HepG2 (cell line): ENCODE measurements at regions not wholly inside any gene's neighbourhood (a gene's known extent, or its start where the extent isn't known, plus 50 kb on each side); places are given as distances from the start of the nearest gene placed in this dataset.

ENCODE experiments used
- ATAC-seq: fragments of 200-7000 bp; cut with Tn5 transposase; 3 replicates; pipeline ENCODE4 v1.9.1; 2020; ENCODE audit warnings: mild to moderate bottlenecking, moderate library complexity
- BruUV-seq: library from RNA; stranded (reverse); fragments of 400-500 nt; replicated peaks from 2 replicates; lab custom pipeline; 2021; lab: Mats Ljungman, UMichigan
- CTCF ChIA-PET: fragments of 300-600 bp; formaldehyde crosslinking; extraction: SDS; loops from one replicate; lab custom pipeline; 2021; ENCODE audit warnings: low total read pairs, inconsistent platforms, low intra/inter-chr PET ratio; lab: Yijun Ruan, JAX
- POLR2A ChIA-PET: fragments of 350-600 bp; sonication (Branson Sonifier 250); formaldehyde crosslinking; loops from one replicate; lab custom pipeline; 2020; ENCODE audit warnings: antibody characterized with exemption, inconsistent platforms; lab: Yijun Ruan, JAX
- DNase-seq: peaks from one replicate; pipeline ENCODE4 v3.0.0-alpha.2; 2015; ENCODE audit warnings: low spot score
- FAIRE-seq: peaks from 3 replicates; lab custom pipeline; 2011; peaks lifted over from hg19 to GRCh38; lab: Jason Lieb, UNC
- H2AFZ ChIP-seq: one replicate; pipeline ENCODE4 v1.6.1; 2011; ENCODE audit warnings: low read length, inconsistent platforms
- H3K27ac ChIP-seq: fragments of 300-600 bp; 3 replicates; pipeline ENCODE4 v1.8.0; 2011; ENCODE audit warnings: mixed run types, mild to moderate bottlenecking, mixed read lengths, low read length, inconsistent platforms; ENCODE audit not compliant: insufficient read depth; ENCODE audit errors: extremely low read length
- H3K27me3 ChIP-seq, 2 experiments: fragments of 200-600 bp in 1 of 2; 2 replicates in 1 of 2; 3 replicates in 1 of 2; pipeline versions ENCODE4 v1.6.0 to v1.8.0; 2011; ENCODE audit warnings: low read length in 2 of 2, mild to moderate bottlenecking in 2 of 2, moderate library complexity in 2 of 2, inconsistent platforms in 1 of 2; ENCODE audit not compliant: insufficient read depth in 2 of 2, control insufficient read depth in 1 of 2
- H3K36me3 ChIP-seq, 2 experiments: fragments of 200-600 bp in 1 of 2; replicated peaks in 1 of 2; 2 replicates in 1 of 2; 3 replicates in 1 of 2; pipeline versions ENCODE4 v1.5.1 to v1.8.0; 2011; ENCODE audit warnings: low read length in 2 of 2, inconsistent platforms in 1 of 2; ENCODE audit not compliant: insufficient read depth in 2 of 2, control insufficient read depth in 1 of 2
- H3K4me1 ChIP-seq: 2 replicates; pipeline ENCODE4 v1.5.1; 2012; ENCODE audit warnings: low read length, inconsistent platforms; ENCODE audit not compliant: insufficient read depth
- H3K4me2 ChIP-seq: 2 replicates; pipeline ENCODE4 v1.6.0; 2011; ENCODE audit warnings: low read depth, low read length, inconsistent platforms
- H3K4me3 ChIP-seq, 3 experiments: fragments of 200-600 bp in 1 of 3; sonication (generic), shearing (Covaris generic) in 1 of 3; replicated peaks in 1 of 3; 2 replicates each; pipeline ENCODE4 v1.5.1; 2011 to 2016; ENCODE audit warnings: low read length in 3 of 3, inconsistent platforms in 2 of 3, low read depth in 2 of 3, mild to moderate bottlenecking in 2 of 3, control low read depth in 1 of 3, mixed read lengths in 1 of 3; ENCODE audit not compliant: insufficient read depth in 1 of 3
- H3K79me2 ChIP-seq: one replicate; pipeline ENCODE4 v1.6.1; 2011; ENCODE audit warnings: low read length, inconsistent platforms; ENCODE audit not compliant: insufficient read depth
- H3K9ac ChIP-seq: 2 replicates; pipeline ENCODE4 v1.6.0; 2011; ENCODE audit warnings: mild to moderate bottlenecking, low read depth, low read length, inconsistent platforms; ENCODE audit not compliant: insufficient read depth
- H3K9me3 ChIP-seq: 2 replicates; pipeline ENCODE4 v1.5.1; 2012; ENCODE audit warnings: mild to moderate bottlenecking, low read length
- H4K20me1 ChIP-seq: 2 replicates; pipeline ENCODE4 v1.6.0; 2011; ENCODE audit warnings: inconsistent platforms, mild to moderate bottlenecking, low read length, moderate library complexity; ENCODE audit not compliant: insufficient read depth
- CC2D1A ChIP-seq: sonication (generic); formaldehyde crosslinking; IDR thresholded peaks from 2 replicates; pipeline ENCODE4 v1.8.1; 2023; ENCODE audit warnings: mild to moderate bottlenecking, missing genetic modification reagents
- HBP1 ChIP-seq: IDR thresholded peaks from 2 replicates; pipeline ENCODE4 v1.6.1; 2016; ENCODE audit warnings: low read depth, control low read depth
- HOXA3 ChIP-seq: sonication (generic); formaldehyde crosslinking; IDR thresholded peaks from 2 replicates; pipeline ENCODE4 v1.5.0; 2020; ENCODE audit warnings: missing genetic modification reagents
- MED13 ChIP-seq: sonication (generic); formaldehyde crosslinking; IDR thresholded peaks from 2 replicates; pipeline ENCODE4 v1.5.0; 2020; ENCODE audit warnings: missing genetic modification reagents
- PPARG ChIP-seq: conservative IDR thresholded peaks from 2 replicates; pipeline ENCODE4 v1.6.1; 2016; ENCODE audit warnings: missing biosample characterization, missing genetic modification reagents
- RBM22 ChIP-seq: fragments of 200-400 bp; formaldehyde crosslinking; optimal IDR thresholded peaks from 2 replicates; pipeline ENCODE3; 2017; ENCODE audit warnings: mild to moderate bottlenecking, low read length, moderate library complexity
- RFX5 ChIP-seq: IDR thresholded peaks from 2 replicates; pipeline ENCODE4 v1.6.1; 2011; ENCODE audit warnings: low read depth, low read length, improper control_type of control experiment
- TCF7 ChIP-seq: sonication (generic); IDR thresholded peaks from 2 replicates; pipeline ENCODE4 v1.6.1; 2016; ENCODE audit warnings: antibody characterized with exemption, low read depth
- U2AF2 ChIP-seq: fragments of 200-400 bp; formaldehyde crosslinking; IDR thresholded peaks from 2 replicates; pipeline ENCODE4 v1.6.1; 2017; ENCODE audit warnings: low read depth, mild to moderate bottlenecking, low read length
- ZNF138 ChIP-seq: sonication (generic); formaldehyde crosslinking; IDR thresholded peaks from 2 replicates; pipeline ENCODE4 v1.5.0; 2020; ENCODE audit warnings: mild to moderate bottlenecking, low read depth, missing genetic modification reagents
- ZNF282 ChIP-seq: fragments of 450-650 bp; IDR thresholded peaks from 2 replicates; pipeline ENCODE4 v1.6.1; 2018; ENCODE audit not compliant: partially characterized antibody
- ZNF354B ChIP-seq: sonication (generic); formaldehyde crosslinking; IDR thresholded peaks from 2 replicates; pipeline ENCODE4 v1.8.0; 2022; ENCODE audit warnings: mild to moderate bottlenecking, missing genetic modification reagents
- ZNF598 ChIP-seq: sonication (generic); formaldehyde crosslinking; IDR thresholded peaks from 2 replicates; pipeline ENCODE4 v1.5.1; 2020; ENCODE audit warnings: mild to moderate bottlenecking, missing genetic modification reagents, borderline replicate concordance
- ZNF615 ChIP-seq: sonication (generic); formaldehyde crosslinking; IDR thresholded peaks from 2 replicates; pipeline ENCODE4 v1.5.0; 2020; ENCODE audit warnings: mild to moderate bottlenecking, missing genetic modification reagents, borderline replicate concordance
- WGBS: methylation state at CpG from one replicate; pipeline ENCODE4 v1.1.6; 2017; ENCODE audit warnings: low lambda C conversion rate; 5-methylcytosine and 5-hydroxymethylcytosine counted together
- in situ Hi-C: cut with HindIII; loops from 2 replicates; pipeline ENCODE4 v1.10.0; 2017; ENCODE audit warnings: low pct_unique_long_range_greater_than_20kb; ENCODE audit not compliant: extremely low pct_ligation_motif_present
- intact Hi-C: fragments of 100-400 bp; cut with micrococcal nuclease; formaldehyde crosslinking; loops from one replicate; pipeline ENCODE4 v1.10.0; 2022; ENCODE audit not compliant: unreplicated experiment
- TF ChIP-seq, protein P1 (sequence below): sonication (generic); formaldehyde crosslinking; IDR thresholded peaks from 2 replicates; pipeline ENCODE4 v1.4.0; 2020; ENCODE audit warnings: mild to moderate bottlenecking, missing genetic modification reagents
- TF ChIP-seq, protein P2 (sequence below): IDR thresholded peaks from 2 replicates; pipeline ENCODE4 v1.6.1; 2016; ENCODE audit warnings: missing biosample characterization, missing genetic modification reagents, low read depth

GRCh38 chr18:25896956-25897355 is 193.5 kb downstream of the SS18 start:
- no peak for ATAC-seq
- TF ChIP-seq, protein P1, sequence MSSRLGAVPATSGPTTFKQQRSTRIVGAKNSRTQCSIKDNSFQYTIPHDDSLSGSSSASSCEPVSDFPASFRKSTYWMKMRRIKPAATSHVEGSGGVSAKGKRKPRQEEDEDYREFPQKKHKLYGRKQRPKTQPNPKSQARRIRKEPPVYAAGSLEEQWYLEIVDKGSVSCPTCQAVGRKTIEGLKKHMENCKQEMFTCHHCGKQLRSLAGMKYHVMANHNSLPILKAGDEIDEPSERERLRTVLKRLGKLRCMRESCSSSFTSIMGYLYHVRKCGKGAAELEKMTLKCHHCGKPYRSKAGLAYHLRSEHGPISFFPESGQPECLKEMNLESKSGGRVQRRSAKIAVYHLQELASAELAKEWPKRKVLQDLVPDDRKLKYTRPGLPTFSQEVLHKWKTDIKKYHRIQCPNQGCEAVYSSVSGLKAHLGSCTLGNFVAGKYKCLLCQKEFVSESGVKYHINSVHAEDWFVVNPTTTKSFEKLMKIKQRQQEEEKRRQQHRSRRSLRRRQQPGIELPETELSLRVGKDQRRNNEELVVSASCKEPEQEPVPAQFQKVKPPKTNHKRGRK (CRISPR knock-in tag) = no peak
- no peak for TF ChIP-seq CC2D1A (CRISPR knock-in tag)
- TF ChIP-seq PPARG = no peak
- no peak for TF ChIP-seq ZNF598 (CRISPR knock-in tag)
- no peak for TF ChIP-seq ZNF282
- TF ChIP-seq RFX5 = no peak
- TF ChIP-seq RBM22 = no peak
- TF ChIP-seq, protein P2, sequence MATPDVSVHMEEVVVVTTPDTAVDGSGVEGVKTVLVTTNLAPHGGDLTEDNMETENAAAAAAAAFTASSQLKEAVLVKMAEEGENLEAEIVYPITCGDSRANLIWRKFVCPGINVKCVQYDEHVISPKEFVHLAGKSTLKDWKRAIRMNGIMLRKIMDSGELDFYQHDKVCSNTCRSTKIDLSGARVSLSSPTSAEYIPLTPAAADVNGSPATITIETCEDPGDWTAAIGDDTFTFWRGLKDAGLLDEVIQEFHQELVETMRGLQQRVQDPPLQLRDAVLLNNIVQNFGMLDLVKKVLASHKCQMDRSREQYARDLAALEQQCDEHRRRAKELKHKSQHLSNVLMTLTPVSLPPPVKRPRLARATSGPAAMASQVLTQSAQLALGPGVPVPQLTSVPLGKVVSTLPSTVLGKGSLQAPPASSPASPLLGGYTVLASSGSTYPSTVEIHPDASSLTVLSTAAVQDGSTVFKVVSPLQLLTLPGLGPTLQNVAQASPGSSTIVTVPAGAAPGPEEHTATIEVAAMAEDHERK (CRISPR knock-in tag) = no peak
- no peak for TF ChIP-seq HOXA3 (CRISPR knock-in tag)
- no peak for TF ChIP-seq MED13 (CRISPR knock-in tag)
- no peak for TF ChIP-seq HBP1 (CRISPR knock-in tag)
- no peak for TF ChIP-seq ZNF138 (CRISPR knock-in tag)
- no peak for TF ChIP-seq ZNF615 (CRISPR knock-in tag)
- no peak for TF ChIP-seq U2AF2
- TF ChIP-seq ZNF354B (CRISPR knock-in tag) = no peak
- no peak for TF ChIP-seq TCF7
- no TSS peak for BruUV-seq
- H3K4me1 ChIP-seq = no peaks in the 10 kb centered on the region
- no peaks in the 10 kb centered on the region for H3K9me3 ChIP-seq
- WGBS = 24% methylated on average over 4 of the region's 4 CpGs
- ChIA-PET CTCF (interaction anchor here (0.6 to 1.1 kb wide), 2 partner anchors 335 to 1297 kb away, joined by 3 read pairs; no protein-coding TSS in a partner anchor), POLR2A (no interaction called here)
- H3K4me2 ChIP-seq = no peak overlapping the region
- no peaks in the 10 kb centered on the region for H3K36me3 ChIP-seq
- FAIRE-seq = no peak
- in situ Hi-C loops = loop anchor here (10.0 kb wide), 1 partner anchor 332 kb away; no protein-coding TSS in a partner anchor
- no peaks in the 10 kb centered on the region for H4K20me1 ChIP-seq
- H3K9ac ChIP-seq = no peak overlapping the region
- H2AFZ ChIP-seq = no peak overlapping the region
- H3K27me3 ChIP-seq = no peaks in the 10 kb centered on the region
- intact Hi-C loops = loop anchor here (1.0 to 10.0 kb wide), 4 partner anchors 335 to 1352 kb away; no protein-coding TSS in a partner anchor
- H3K79me2 ChIP-seq = no peaks in the 10 kb centered on the region
- DNase-seq = no peak
- H3K27ac ChIP-seq = no peak overlapping the region
- H3K4me3 ChIP-seq = no peak overlapping the region
